Body of pancreas (tissue), 4 donors: ENCODE measurements at regions not wholly inside any gene's neighbourhood (a gene's known extent, or its start where the extent isn't known, plus 50 kb on each side); places are given as distances from the start of the nearest gene placed in this dataset.

Experiments
- ATAC-seq: fragments of 150-250 bp; one replicate; pipeline ENCODE4 v1.9.1; 2016
- DNase-seq, 4 donors: peaks; one replicate each; pipeline ENCODE4 v3.0.0-alpha.2; 2019
- H3K27ac ChIP-seq, 4 donors: fragments of 200-600 bp; sonication (generic); 1 replicate in 3 of 4; 2 replicates in 1 of 4; pipeline versions ENCODE4 v1.5.1 to v1.6.1; 2016 to 2019; ENCODE audit warnings: mild to moderate bottlenecking in 1 of 4, mixed read lengths in 1 of 4, moderate library complexity in 1 of 4
- H3K27me3 ChIP-seq, 2 donors: fragments of 200-600 bp; sonication (generic); one replicate each; pipeline ENCODE4 v1.6.0; 2016; ENCODE audit warnings: mild to moderate bottlenecking in 1 of 2
- H3K36me3 ChIP-seq, 2 donors: fragments of 200-600 bp; sonication (generic); replicated peaks in 1 of 2; 2 replicates each; pipeline ENCODE4 v1.5.1; 2016; ENCODE audit warnings: low read depth in 2 of 2; ENCODE audit not compliant: insufficient read depth in 1 of 2
- H3K4me1 ChIP-seq: fragments of 200-600 bp; sonication (generic); one replicate; pipeline ENCODE4 v1.6.0; 2016
- H3K4me3 ChIP-seq, 2 donors: fragments of 200-600 bp; sonication (generic); 1 replicate in 1 of 2; 2 replicates in 1 of 2; pipeline ENCODE4 v1.5.1; 2016 to 2019
- H3K9me3 ChIP-seq, 3 donors: fragments of 200-600 bp; sonication (generic); 1 replicate in 2 of 3; 2 replicates in 1 of 3; pipeline ENCODE4 v1.5.1; 2016
- CTCF ChIP-seq, 7 experiments: fragments of 450-650 bp in 4 of 7; fragments of 200-600 bp in 3 of 7; sonication (generic) in 3 of 7; IDR thresholded peaks; one replicate each; pipeline ENCODE4 v1.5.1; 2016 to 2019; ENCODE audit warnings: antibody characterized with exemption in 7 of 7
- POLR2A ChIP-seq, 3 donors: fragments of 450-650 bp; IDR thresholded peaks; one replicate each; pipeline ENCODE4 v1.6.1; 2016; ENCODE audit warnings: antibody characterized with exemption in 3 of 3, mild to moderate bottlenecking in 2 of 3
- WGBS, 2 donors: methylation state at CpG; one replicate each; pipeline ENCODE4 v1.1.5; 2017; 5-methylcytosine and 5-hydroxymethylcytosine counted together
- intact Hi-C: fragments of 100-400 bp; cut with DNase I; formaldehyde crosslinking; loops from one replicate; pipeline ENCODE4 v1.15.1; 2023

DNA sequence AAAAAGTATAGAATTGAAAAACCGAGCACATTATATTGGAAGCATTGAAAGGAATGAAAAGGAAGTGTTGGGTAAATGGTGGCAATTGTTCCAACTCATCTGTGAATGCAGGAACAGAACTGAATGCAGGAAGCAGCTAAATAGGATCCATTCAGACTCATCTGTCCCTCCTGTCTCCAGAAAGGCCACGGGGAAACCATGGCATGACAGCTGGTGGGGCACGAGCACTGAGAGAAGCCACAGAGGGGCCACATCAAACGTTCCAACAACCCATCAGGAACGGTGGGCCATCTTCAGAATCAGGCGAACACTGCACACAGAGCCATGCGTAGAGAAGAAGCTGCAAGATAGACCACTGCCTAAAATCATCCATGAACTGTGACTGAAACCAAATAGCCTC is 138.5 kb upstream of the SLC35G4 start:
- intact Hi-C loops: no loop called here
- no peak for ATAC-seq
- Histone ChIP-seq H3K27ac (no peak overlapping the region), H3K4me3 (no peak overlapping the region), H3K9me3 (no peaks in the 10 kb centered on the region), H3K4me1 (no peaks in the 10 kb centered on the region), H3K27me3 (no peaks in the 10 kb centered on the region), H3K36me3 (no peaks in the 10 kb centered on the region)
- TF ChIP-seq CTCF (IDR thresholded peaks at IDR 0.05): no peak
- TF ChIP-seq POLR2A (IDR thresholded peaks at IDR 0.05): no peak
- no peak for DNase-seq
- 59 to 67% methylated on average over 6 to 7 of the region's 7 CpGs for WGBS, 2 donors

GRCh38 chr18:11468617-11469016 is 140.8 kb upstream of the SLC35G4 start:
- Histone ChIP-seq H3K9me3 (no peaks in the 10 kb centered on the region), H3K4me3 (no peak overlapping the region), H3K27me3 (no peaks in the 10 kb centered on the region), H3K4me1 (no peaks in the 10 kb centered on the region), H3K27ac (no peak overlapping the region), H3K36me3 (no peaks in the 10 kb centered on the region)
- ATAC-seq (no peak), DNase-seq (no peak)
- intact Hi-C loops: no loop called here
- TF ChIP-seq CTCF (IDR thresholded peaks at IDR 0.05): no peak
- TF ChIP-seq POLR2A (IDR thresholded peaks at IDR 0.05): no peak
- WGBS, 2 donors: 35 to 53% methylated on average over 2 of the region's 2 CpGs

DNA sequence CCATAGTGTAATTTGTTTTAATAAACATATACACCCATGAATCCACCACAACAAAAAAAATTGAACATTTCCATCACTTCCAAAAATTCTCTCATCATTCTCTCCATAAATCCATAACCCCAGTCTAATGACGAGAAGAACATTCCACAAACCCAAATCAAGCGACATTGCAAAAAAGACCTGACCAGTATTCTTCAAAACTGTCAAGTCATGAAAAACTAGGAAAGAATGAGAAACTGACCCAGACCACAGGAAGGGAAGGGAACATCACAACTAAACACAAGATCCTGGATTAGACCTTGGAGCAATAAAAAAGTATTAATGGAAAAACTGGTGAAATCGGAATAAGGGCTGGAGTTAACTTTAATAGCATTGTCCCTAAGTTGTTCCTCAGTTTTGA is 141.3 kb upstream of the SLC35G4 start:
- no peak for TF ChIP-seq POLR2A (IDR thresholded peaks at IDR 0.05)
- TF ChIP-seq CTCF (IDR thresholded peaks at IDR 0.05): no peak
- no peaks in the 10 kb centered on the region for H3K27me3 ChIP-seq
- no peak overlapping the region for H3K4me3 ChIP-seq
- no peaks in the 10 kb centered on the region for H3K9me3 ChIP-seq
- no peaks in the 10 kb centered on the region for H3K36me3 ChIP-seq
- DNase-seq (no peak), ATAC-seq (no peak)
- intact Hi-C loops: no loop called here
- H3K27ac ChIP-seq: no peak overlapping the region
- H3K4me1 ChIP-seq: no peaks in the 10 kb centered on the region
- WGBS, 2 donors: 70% methylated on average over 3 of the region's 3 CpGs

DNA sequence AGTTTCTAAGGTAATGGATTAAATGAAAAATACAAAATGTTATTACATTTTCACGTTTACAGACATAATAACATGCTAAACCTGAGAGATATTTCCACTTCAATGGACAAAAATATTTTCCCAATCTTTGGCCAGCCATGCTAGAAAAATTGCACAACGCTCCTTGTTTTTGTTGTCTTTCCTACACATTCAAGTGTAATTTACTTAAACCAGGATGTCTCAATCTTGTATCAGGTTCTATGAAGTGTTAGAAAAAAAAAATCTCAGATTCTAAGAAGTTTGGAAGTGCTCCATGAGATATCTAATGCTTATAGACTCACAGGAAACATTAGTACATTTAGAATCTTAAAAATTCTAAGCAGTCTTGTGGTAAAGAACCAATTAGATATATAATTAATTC is 141.8 kb upstream of the SLC35G4 start:
- H3K27ac ChIP-seq: no peak overlapping the region
- 53 to 61% methylated on average over 2 of the region's 2 CpGs for WGBS, 2 donors
- H3K4me1 ChIP-seq: no peaks in the 10 kb centered on the region
- intact Hi-C loops: no loop called here
- no peak for ATAC-seq
- no peak overlapping the region for H3K4me3 ChIP-seq
- DNase-seq: no peak
- H3K9me3 ChIP-seq: no peaks in the 10 kb centered on the region
- no peaks in the 10 kb centered on the region for H3K36me3 ChIP-seq
- no peak for TF ChIP-seq CTCF (IDR thresholded peaks at IDR 0.05)
- no peak for TF ChIP-seq POLR2A (IDR thresholded peaks at IDR 0.05)
- H3K27me3 ChIP-seq: no peaks in the 10 kb centered on the region

GRCh38 chr18:11464129-11464528 is 145.3 kb upstream of the SLC35G4 start:
- WGBS, 2 donors: 74 to 75% methylated on average over 2 of the region's 2 CpGs
- Histone ChIP-seq H3K36me3 (no peaks in the 10 kb centered on the region), H3K27ac (no peak overlapping the region), H3K4me3 (no peak overlapping the region), H3K27me3 (no peaks in the 10 kb centered on the region), H3K9me3 (no peaks in the 10 kb centered on the region), H3K4me1 (no peaks in the 10 kb centered on the region)
- no peak for DNase-seq
- ATAC-seq: no peak
- TF ChIP-seq POLR2A (IDR thresholded peaks at IDR 0.05): no peak
- TF ChIP-seq CTCF (IDR thresholded peaks at IDR 0.05): no peak
- intact Hi-C loops: no loop called here
